Esophagus muscularis mucosa (tissue), 3 donors: ENCODE measurements at regions not wholly inside any gene's neighbourhood (a gene's known extent, or its start where the extent isn't known, plus 50 kb on each side); places are given as distances from the start of the nearest gene placed in this dataset.
"Not testable (repeated sequence)": the region's sequence is repeated elsewhere in the genome, so short reads cannot be mapped to it uniquely, and the experiment has no call there.

Source experiments
- CTCF ChIP-seq, 3 experiments: fragments of 200-600 bp in 2 of 3; fragments of 450-650 bp in 1 of 3; sonication (generic) in 2 of 3; IDR thresholded peaks; one replicate each; pipeline ENCODE4 v1.5.1; 2017 to 2019; ENCODE audit warnings: antibody characterized with exemption in 3 of 3, mild to moderate bottlenecking in 2 of 3, moderate library complexity in 1 of 3
- POLR2A ChIP-seq: fragments of 450-650 bp; IDR thresholded peaks from one replicate; pipeline ENCODE4 v1.6.1; 2017; ENCODE audit warnings: antibody characterized with exemption, moderate library complexity, mild to moderate bottlenecking, low read depth

GRCh38 chr9:65403072-65403471, 118.1 kb upstream of the FOXD4L5 start:
- TF ChIP-seq CTCF (IDR thresholded peaks at IDR 0.05); POLR2A: not testable (repeated sequence)
